ENCODE measurements at regions not wholly inside any gene's neighbourhood (a gene's known extent, or its start where the extent isn't known, plus 50 kb on each side); places are given as distances from the start of the nearest gene placed in this dataset.

- H2AFZ ChIP-seq (ENCODE audit: low read depth, low read length, severe bottlenecking) = no peak overlapping the region
- H3K9ac ChIP-seq (ENCODE audit: low read length) = no peak overlapping the region
- H4K20me1 ChIP-seq (ENCODE audit: low read depth, low read length) = no peaks in the 10 kb centered on the region
- no peaks in the 10 kb centered on the region for H3K27me3 ChIP-seq (ENCODE audit: low read length)
- H3K4me3 ChIP-seq (ENCODE audit: insufficient read depth, low read length, poor library complexity, severe bottlenecking) = no peak overlapping the region
- no peak for TF ChIP-seq CTCF (IDR thresholded peaks at IDR 0.05; ENCODE audit: insufficient read depth, low read length, poor library complexity, severe bottlenecking)
- no peak for TF ChIP-seq EZH2phosphoT487 (conservative IDR thresholded peaks at IDR 0.05; ENCODE audit: low read length)
- H3K79me2 ChIP-seq (ENCODE audit: insufficient read depth, low read length) = no peaks in the 10 kb centered on the region
- H3K27ac ChIP-seq (ENCODE audit: low read depth, low read length) = no peak overlapping the region
- no peaks in the 10 kb centered on the region for H3K9me3 ChIP-seq (ENCODE audit: insufficient read depth, low read length)
- no peak overlapping the region for H3K4me2 ChIP-seq (ENCODE audit: low read depth, low read length, poor library complexity, severe bottlenecking)
- no peaks in the 10 kb centered on the region for H3F3A ChIP-seq (ENCODE audit: insufficient read depth)
- no peaks in the 10 kb centered on the region for H3K36me3 ChIP-seq (ENCODE audit: low read length)
- H3K9me2 ChIP-seq (replicated peaks; ENCODE audit: insufficient read depth, low read length) = no peaks in the 10 kb centered on the region
Measured at GRCh38 chr4:134691915-134692314, 490.3 kb upstream of the PABPC4L start.

GRCh38 chr4:134687646-134688628 lies 486.3 kb upstream of the PABPC4L start:
- Histone ChIP-seq H3K36me3 (ENCODE audit: low read length) (no peaks in the 10 kb centered on the region), H4K20me1 (ENCODE audit: low read depth, low read length) (no peaks in the 10 kb centered on the region), H2AFZ (ENCODE audit: low read depth, low read length, severe bottlenecking) (no peak overlapping the region)

GRCh38 chr4:134677209-134677814 lies 475.7 kb upstream of the PABPC4L start:
- H3K9ac ChIP-seq (ENCODE audit: low read length) = no peak overlapping the region
- no peak overlapping the region for H3K4me2 ChIP-seq (ENCODE audit: low read depth, low read length, poor library complexity, severe bottlenecking)
- H3K36me3 ChIP-seq (ENCODE audit: low read length) = no peaks in the 10 kb centered on the region
- H3K79me2 ChIP-seq (ENCODE audit: insufficient read depth, low read length) = no peaks in the 10 kb centered on the region
- H3K27me3 ChIP-seq (ENCODE audit: low read length) = no peaks in the 10 kb centered on the region
- no peak overlapping the region for H2AFZ ChIP-seq (ENCODE audit: low read depth, low read length, severe bottlenecking)
- no peaks in the 10 kb centered on the region for H4K20me1 ChIP-seq (ENCODE audit: low read depth, low read length)
- H3K27ac ChIP-seq (ENCODE audit: low read depth, low read length) = no peak overlapping the region
- H3K9me3 ChIP-seq (ENCODE audit: insufficient read depth, low read length) = no peaks in the 10 kb centered on the region
- H3F3A ChIP-seq (ENCODE audit: insufficient read depth) = no peaks in the 10 kb centered on the region
- H3K4me3 ChIP-seq (ENCODE audit: insufficient read depth, low read length, poor library complexity, severe bottlenecking) = no peak overlapping the region
- TF ChIP-seq EZH2phosphoT487 (conservative IDR thresholded peaks at IDR 0.05; ENCODE audit: low read length) (no peak), CTCF (IDR thresholded peaks at IDR 0.05; ENCODE audit: insufficient read depth, low read length, poor library complexity, severe bottlenecking) (no peak)
- no peaks in the 10 kb centered on the region for H3K9me2 ChIP-seq (replicated peaks; ENCODE audit: insufficient read depth, low read length)

More at GRCh38 chr4:134687646-134688628, 486.3 kb upstream of the PABPC4L start:
- TF ChIP-seq CTCF (IDR thresholded peaks at IDR 0.05; ENCODE audit: insufficient read depth, low read length, poor library complexity, severe bottlenecking) (no peak), EZH2phosphoT487 (conservative IDR thresholded peaks at IDR 0.05; ENCODE audit: low read length) (no peak)
- Histone ChIP-seq H3K79me2 (ENCODE audit: insufficient read depth, low read length) (no peaks in the 10 kb centered on the region), H3K9me3 (ENCODE audit: insufficient read depth, low read length) (no peaks in the 10 kb centered on the region), H3K4me2 (ENCODE audit: low read depth, low read length, poor library complexity, severe bottlenecking) (no peak overlapping the region), H3K4me3 (ENCODE audit: insufficient read depth, low read length, poor library complexity, severe bottlenecking) (no peak overlapping the region), H3K9me2 (replicated peaks; ENCODE audit: insufficient read depth, low read length) (no peaks in the 10 kb centered on the region), H3K27me3 (ENCODE audit: low read length) (no peaks in the 10 kb centered on the region), H3F3A (ENCODE audit: insufficient read depth) (no peaks in the 10 kb centered on the region), H3K27ac (ENCODE audit: low read depth, low read length) (no peak overlapping the region), H3K9ac (ENCODE audit: low read length) (no peak overlapping the region)

All from SU-DHL-6 (cell line).